NT2/D1 (cell line): ENCODE measurements at regions not wholly inside any gene's neighbourhood (a gene's known extent, or its start where the extent isn't known, plus 50 kb on each side); places are given as distances from the start of the nearest gene placed in this dataset.

ENCODE experiments used
- SUZ12 ChIP-seq: IDR thresholded peaks from 2 replicates; pipeline ENCODE4 v1.6.1; 2011; ENCODE audit not compliant: insufficient read length, insufficient read depth; ENCODE audit errors: extremely low read depth
- YY1 ChIP-seq: IDR thresholded peaks from 2 replicates; pipeline ENCODE4 v1.6.1; 2011; ENCODE audit not compliant: insufficient read length, insufficient read depth

GRCh38 chr12:38516418-38516817 lies 199.8 kb downstream of the ALG10B start:
- TF ChIP-seq SUZ12, result no peak
- TF ChIP-seq YY1, result no peak
